Thoracic aorta (tissue), 2 donors: ENCODE measurements at regions not wholly inside any gene's neighbourhood (a gene's known extent, or its start where the extent isn't known, plus 50 kb on each side); places are given as distances from the start of the nearest gene placed in this dataset.

Source experiments
- ATAC-seq: fragments of 150-250 bp; one replicate; pipeline ENCODE4 v1.8.0; 2017; ENCODE audit warnings: low read depth; ENCODE audit not compliant: insufficient number of reproducible peaks, low FRiP score
- DNase-seq: peaks from one replicate; pipeline ENCODE4 v3.0.0-alpha.2; 2020; ENCODE audit warnings: low spot score
- H3K27ac ChIP-seq, 2 donors: fragments of 200-600 bp; sonication (generic); 1 replicate in 1 of 2; 2 replicates in 1 of 2; pipeline ENCODE4 v1.5.1; 2016; ENCODE audit warnings: mild to moderate bottlenecking in 2 of 2, moderate library complexity in 2 of 2
- H3K27me3 ChIP-seq: fragments of 200-600 bp; sonication (generic); replicated peaks from 2 replicates; pipeline ENCODE4 v1.6.0; 2016; ENCODE audit warnings: mild to moderate bottlenecking; ENCODE audit not compliant: insufficient read depth
- H3K36me3 ChIP-seq: fragments of 200-600 bp; sonication (generic); one replicate; pipeline ENCODE4 v1.5.1; 2016
- H3K4me1 ChIP-seq, 2 donors: fragments of 200-600 bp; sonication (generic); 1 replicate in 1 of 2; 2 replicates in 1 of 2; pipeline versions ENCODE4 v1.5.1 to v1.6.0; 2016; ENCODE audit warnings: low read depth in 2 of 2, mild to moderate bottlenecking in 1 of 2; ENCODE audit not compliant: control insufficient read depth in 1 of 2
- H3K4me3 ChIP-seq: fragments of 200-600 bp; sonication (generic); 2 replicates; pipeline ENCODE4 v1.5.1; 2016; ENCODE audit warnings: mild to moderate bottlenecking
- H3K9me3 ChIP-seq: fragments of 200-600 bp; sonication (generic); 2 replicates; pipeline ENCODE4 v1.5.1; 2016
- CTCF ChIP-seq: fragments of 200-600 bp; sonication (generic); IDR thresholded peaks from one replicate; pipeline ENCODE4 v1.5.1; 2019; ENCODE audit warnings: antibody characterized with exemption

- ATAC-seq (no peak), DNase-seq (no peak)
- no peak for TF ChIP-seq CTCF
- no peak overlapping the region for H3K4me3 ChIP-seq
- no peaks in the 10 kb centered on the region for H3K4me1 ChIP-seq
- no peaks in the 10 kb centered on the region for H3K36me3 ChIP-seq
- no peak overlapping the region for H3K27ac ChIP-seq
- H3K27me3 ChIP-seq = no peaks in the 10 kb centered on the region
- no peaks in the 10 kb centered on the region for H3K9me3 ChIP-seq
Observed at GRCh38 chr5:120866997-120867396, 402.9 kb downstream of the PRR16 start.

- ATAC-seq = no peak
- no peaks in the 10 kb centered on the region for H3K27me3 ChIP-seq
Observed at GRCh38 chr5:120869831-120870230, 405.7 kb downstream of the PRR16 start.

GRCh38 chr5:120872297-120872696 lies 408.2 kb downstream of the PRR16 start:
- Histone ChIP-seq H3K9me3 (no peaks in the 10 kb centered on the region), H3K4me1 (peaks cover 6 to 12% of the 10 kb centered on the region in 2 donors), H3K27me3 (no peaks in the 10 kb centered on the region), H3K36me3 (no peaks in the 10 kb centered on the region), H3K4me3 (no peak overlapping the region), H3K27ac (no peak overlapping the region)
- TF ChIP-seq CTCF = no peak
- ATAC-seq (no peak), DNase-seq (no peak)

More at GRCh38 chr5:120869831-120870230, 405.7 kb downstream of the PRR16 start:
- TF ChIP-seq CTCF = no peak
- Histone ChIP-seq H3K4me1 (peaks cover 6 to 12% of the 10 kb centered on the region in 2 donors), H3K9me3 (no peaks in the 10 kb centered on the region), H3K27ac (no peak overlapping the region), H3K4me3 (no peak overlapping the region), H3K36me3 (no peaks in the 10 kb centered on the region)
- DNase-seq = no peak

- TF ChIP-seq CTCF = no peak
- no peak for ATAC-seq
Observed at GRCh38 chr5:120873083-120873482, 409.0 kb downstream of the PRR16 start.

GRCh38 chr5:120874081-120874862 lies 410.2 kb downstream of the PRR16 start:
- no peak for TF ChIP-seq CTCF
- no peaks in the 10 kb centered on the region for H3K9me3 ChIP-seq
- H3K36me3 ChIP-seq = no peaks in the 10 kb centered on the region
- H3K4me1 ChIP-seq = peaks cover 6 to 12% of the 10 kb centered on the region in 2 donors
- no peak for DNase-seq
- no peaks in the 10 kb centered on the region for H3K27me3 ChIP-seq
- no peak overlapping the region for H3K27ac ChIP-seq
- no peak overlapping the region for H3K4me3 ChIP-seq
- ATAC-seq = no peak

More at GRCh38 chr5:120873083-120873482, 409.0 kb downstream of the PRR16 start:
- H3K27me3 ChIP-seq = no peaks in the 10 kb centered on the region
- no peaks in the 10 kb centered on the region for H3K36me3 ChIP-seq
- no peak for DNase-seq
- H3K27ac ChIP-seq = no peak overlapping the region
- peaks cover 6 to 12% of the 10 kb centered on the region in 2 donors for H3K4me1 ChIP-seq
- no peak overlapping the region for H3K4me3 ChIP-seq
- no peaks in the 10 kb centered on the region for H3K9me3 ChIP-seq
